Activated CD4-positive, CD25-positive, alpha-beta regulatory T cell treated with anti-CD3 and anti-CD28 coated beads, Interleukin-2, amount 50 U/mL, for 16 hours (primary cell): ENCODE measurements at regions not wholly inside any gene's neighbourhood (a gene's known extent, or its start where the extent isn't known, plus 50 kb on each side); places are given as distances from the start of the nearest gene placed in this dataset.
"Not testable (repeated sequence)": the region's sequence is repeated elsewhere in the genome, so short reads cannot be mapped to it uniquely, and the experiment has no call there.

Source experiments
- DNase-seq: peaks from one replicate; pipeline ENCODE4 v3.0.0-alpha.2; 2020; ENCODE audit warnings: low read depth, low spot score

DNA sequence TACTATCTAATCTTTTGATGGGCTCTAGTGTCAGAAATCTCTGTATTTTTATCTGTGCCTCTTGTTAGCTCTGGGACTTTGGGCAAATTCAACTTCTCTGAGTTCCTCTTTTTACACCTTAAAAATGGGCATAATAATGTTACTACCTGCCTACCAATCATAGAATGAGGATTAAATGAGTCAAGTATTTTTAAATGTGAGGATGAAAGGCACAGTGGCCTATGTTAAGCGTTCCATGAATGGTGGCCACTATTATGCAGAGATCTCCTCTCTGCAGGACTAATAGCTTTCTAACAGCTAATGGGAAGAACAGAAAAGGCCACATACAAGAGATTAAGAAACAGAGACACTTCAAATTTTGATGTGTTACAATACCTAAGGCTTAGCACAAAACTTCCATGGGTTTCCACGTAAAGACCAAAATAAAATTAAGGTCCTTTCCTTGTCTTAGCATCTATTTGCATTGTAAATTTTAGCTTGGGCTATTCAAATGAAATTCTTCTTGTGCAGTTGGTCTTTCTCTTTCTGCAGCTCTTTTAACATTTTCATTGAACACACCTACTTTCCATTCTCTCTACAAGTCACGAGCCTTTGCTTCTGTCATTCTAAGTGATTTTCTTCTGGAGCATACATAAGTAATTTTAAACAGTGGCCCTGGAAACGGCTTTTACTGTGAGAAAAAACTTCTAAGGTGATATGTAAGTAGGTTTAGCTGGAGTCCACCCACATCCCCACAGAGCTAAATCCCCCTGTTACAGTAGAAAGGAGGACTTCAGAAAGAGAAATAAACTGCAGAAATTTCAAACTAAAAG, 117.9 kb upstream of the MED14 start:
- no peak for DNase-seq

DNA sequence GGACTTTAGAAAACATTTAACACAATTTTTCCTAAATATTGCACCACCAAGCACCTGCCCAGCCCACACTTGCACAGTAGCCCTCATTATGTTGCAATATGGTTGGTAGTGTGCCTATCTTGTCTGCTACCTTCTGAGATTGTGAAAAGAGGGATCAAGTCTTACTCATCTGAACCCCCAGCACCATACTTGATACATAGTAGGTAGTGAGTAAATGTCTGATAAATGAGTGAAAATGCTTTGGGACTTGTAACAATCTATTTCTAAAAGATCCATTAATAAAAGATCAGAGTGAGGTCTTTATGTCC, 118.4 kb upstream of the MED14 start:
- no peak for DNase-seq

DNA sequence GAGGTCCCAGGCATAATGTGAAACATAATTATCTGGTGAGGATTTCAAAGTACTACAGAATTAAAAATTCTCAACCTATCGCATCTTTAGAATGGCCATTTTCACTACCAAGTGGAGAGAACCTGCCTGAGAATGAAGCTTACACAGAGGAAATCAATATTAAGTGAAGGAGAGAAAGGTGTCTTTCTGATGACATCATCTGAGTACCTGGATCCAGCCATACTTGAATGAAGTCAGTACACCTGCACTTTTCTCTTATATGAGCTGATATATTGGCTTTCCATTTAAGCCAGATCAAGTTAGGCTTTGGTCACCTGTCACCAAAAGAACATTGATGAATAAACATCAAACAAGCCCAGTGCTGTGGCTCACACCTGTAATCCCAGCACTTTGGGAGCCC, 118.9 kb upstream of the MED14 start:
- no peak for DNase-seq

DNA sequence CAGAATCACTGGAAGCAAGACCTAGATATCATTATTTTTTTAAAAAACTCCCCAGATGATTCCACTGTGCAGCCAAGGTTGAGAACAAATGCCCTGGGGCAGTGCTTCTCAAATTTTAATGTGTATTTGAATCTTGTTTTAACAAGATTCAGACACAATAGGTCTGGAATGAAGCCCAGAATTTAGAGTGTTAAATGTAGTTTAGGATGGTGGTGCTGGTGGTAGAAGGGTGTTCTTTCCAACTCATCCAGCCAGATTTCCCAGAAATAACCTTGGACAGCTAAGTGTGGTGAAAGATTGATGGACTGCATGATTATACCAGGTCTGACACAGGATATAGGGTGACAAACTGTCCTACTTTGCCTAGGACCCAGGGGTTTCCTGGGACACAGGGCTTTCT, 120.1 kb upstream of the MED14 start:
- DNase-seq: no peak

DNA sequence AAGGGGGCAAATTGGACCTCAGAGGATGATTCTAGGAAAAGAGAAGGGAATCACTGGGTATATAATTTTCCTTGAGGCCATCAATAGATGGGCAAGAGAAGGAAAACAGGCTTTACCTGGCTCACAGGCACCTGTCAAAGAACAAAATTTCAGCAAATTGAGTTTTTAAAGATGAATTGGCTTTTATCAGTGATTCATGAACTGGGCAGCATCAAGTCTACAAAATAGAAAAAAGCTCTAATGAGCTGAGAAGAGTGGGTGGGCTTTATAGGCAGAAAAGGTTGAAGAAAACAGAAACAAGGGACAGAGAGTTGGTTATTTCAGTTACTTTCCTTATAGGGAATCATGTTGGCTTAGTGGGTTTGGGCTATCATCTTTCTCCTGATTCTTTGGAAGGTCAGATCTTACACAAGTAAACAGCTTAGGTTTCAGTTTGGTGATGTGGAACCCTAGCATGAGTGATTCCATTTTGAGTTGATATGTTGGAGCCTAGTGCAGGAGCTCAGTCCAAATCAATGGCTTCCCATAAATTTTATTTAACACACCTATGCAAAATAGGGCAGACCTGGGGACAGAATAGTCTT, 120.7 kb upstream of the MED14 start:
- no peak for DNase-seq

DNA sequence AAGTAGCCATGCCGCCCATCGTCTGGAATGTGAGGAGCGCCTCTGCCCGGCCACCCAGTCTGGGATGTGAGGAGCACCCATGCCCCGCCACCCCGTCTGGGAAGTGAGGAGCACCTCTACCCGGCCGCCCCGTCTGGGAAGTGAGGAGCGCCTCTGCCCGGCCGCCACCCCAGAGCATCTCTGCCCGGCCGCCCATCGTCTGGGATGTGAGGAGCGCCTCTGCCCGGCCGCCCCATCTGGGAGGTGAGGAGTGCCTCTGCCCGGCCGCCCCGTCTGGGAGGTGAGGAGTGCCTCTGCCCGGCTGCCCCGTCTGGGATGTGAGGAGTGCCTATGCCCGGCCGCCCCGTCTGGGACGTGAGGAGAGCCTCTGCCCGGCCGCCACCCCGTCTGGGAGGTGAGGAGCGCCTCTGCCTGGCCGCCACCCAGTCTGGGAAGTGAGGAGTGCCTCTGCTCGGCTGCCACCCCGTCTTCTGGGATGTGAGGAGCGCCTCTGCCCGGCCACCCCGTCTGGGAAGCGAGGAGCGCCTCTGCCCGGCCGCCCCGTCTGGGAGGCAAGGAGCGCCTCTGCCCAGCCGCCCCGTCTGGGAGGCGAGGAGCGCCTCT, 126.7 kb upstream of the MED14 start:
- not testable (repeated sequence) for DNase-seq

DNA sequence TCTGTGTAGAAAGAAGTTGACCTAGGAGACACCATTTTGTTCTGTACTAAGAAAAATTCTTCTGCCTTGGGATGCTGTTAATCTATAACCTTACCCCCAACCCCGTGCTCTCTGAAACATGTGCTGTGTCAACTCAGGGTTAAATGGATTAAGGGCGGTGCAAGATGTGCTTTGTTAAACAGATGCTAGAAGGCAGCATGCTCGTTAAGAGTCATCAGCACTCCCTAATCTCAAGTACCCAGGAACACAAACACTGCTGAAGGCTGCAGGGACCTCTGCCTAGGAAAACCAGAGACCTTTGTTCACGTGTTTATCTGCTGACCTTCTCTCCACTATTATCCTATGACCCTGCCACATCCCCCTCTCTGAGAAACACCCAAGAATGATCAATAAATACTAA, 127.9 kb upstream of the MED14 start:
- DNase-seq: not testable (repeated sequence)

DNA sequence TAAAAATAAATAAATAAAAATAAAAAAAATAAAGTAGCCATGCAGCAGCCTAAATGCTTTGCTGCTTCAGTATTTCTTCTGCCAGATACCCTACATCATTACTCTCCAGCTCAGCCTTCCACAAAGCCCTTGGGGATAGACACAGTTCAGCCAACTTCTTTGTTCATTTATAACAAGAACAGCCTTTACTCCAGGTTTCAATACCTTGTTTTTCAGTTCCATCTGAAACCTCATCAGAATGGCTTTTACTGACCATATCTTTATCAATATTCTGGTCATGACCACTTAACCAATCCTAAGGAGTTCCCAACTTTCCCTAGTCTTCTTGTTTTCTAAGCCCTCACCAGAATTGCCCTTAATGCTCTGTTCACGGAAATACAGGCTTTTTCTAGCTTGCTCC, 128.3 kb upstream of the MED14 start:
- no peak for DNase-seq

DNA sequence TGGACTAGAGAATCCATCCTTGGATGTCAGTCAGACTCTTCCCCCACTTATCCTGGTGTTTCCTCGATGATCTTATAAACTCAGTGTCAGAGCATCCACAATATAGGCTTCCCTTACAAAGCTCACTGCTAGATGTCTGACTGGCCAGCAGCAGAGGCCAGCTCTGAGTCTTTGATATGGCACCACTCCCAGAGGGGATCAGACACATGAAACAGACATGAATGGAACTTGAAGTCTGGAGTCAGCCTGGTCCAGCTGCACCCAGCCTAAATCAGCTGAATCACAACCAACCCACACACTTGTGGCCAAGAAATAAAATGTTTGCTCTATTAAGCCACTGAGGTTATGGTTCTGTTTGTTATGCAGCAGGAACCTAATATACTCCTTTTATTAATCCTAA, 129.6 kb upstream of the MED14 start:
- no peak for DNase-seq

DNA sequence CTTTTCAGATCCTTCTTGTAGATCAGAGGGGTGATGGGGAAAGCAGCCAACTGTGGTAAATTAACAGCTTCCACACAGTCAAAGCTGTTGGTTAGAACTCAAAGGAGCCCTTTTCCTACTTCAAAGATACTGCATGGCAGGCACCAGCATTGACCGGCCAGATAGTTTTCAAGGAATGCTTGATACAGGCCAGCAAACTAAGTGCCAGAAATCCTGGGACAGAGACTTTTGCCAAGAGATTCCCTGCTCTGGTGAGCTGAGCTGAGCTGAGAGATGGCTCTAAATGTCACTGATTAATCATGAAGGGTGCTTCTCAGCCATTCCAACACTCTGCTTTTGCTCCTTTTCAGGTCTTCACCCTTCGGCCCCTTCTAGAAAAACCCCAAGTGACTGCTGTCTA, 131.6 kb upstream of the MED14 start:
- no peak for DNase-seq

DNA sequence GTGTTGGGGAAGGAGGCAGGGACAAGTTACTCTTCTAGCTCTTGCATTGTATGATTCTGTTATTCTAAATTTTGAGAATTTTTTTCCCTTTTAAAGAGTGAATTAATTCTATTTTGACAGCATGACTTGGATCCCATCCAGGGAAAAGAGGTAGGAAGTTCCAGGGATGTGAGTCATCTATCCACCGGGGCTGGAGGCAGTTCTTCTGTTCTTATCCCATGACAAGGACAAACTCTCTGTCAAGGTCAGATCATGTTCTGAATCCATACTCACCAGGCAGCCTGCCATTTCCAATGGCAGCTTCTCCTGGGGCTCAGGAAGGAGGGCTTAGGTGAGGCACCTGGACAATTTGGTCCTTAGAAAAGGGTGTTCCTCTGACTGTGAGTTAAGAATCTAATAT, 132.0 kb upstream of the MED14 start:
- no peak for DNase-seq

DNA sequence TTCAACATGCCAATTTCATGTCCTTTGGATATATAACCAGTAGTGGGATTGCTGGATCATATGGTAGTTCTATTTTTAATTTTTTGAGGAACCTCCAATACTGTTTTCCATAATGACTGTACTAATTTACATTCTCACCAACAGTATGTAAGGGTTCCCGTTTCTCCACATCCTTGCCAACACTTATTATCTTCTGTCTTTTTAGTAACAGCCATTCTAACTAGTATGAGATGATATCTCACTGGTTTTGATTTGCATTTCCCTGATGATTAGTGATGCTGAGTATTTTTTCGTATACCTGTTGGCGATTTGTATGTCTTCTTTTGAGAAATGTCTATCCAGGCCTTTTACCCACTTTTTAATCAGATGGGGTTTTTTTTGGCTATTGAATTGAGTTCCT, 133.5 kb upstream of the MED14 start:
- no peak for DNase-seq

DNA sequence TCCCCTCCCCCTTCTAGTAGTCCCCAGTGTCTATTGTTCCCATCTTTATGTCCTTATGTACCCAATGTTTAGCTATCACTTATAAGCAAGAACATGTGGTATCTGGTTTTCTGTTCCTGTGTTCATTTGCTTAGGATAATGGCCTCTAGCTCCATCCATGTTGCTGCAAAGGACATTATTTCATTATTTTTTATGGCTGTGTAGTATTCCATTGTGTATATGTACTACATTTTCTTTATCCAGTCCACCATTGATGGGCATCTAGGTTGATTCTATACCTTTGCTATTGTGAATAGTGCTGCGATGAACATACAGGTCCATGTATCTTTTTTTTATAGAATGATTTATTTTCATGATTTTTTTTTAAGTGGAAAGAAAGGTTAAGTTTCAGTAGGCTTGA, 135.6 kb upstream of the MED14 start:
- not testable (repeated sequence) for DNase-seq

DNA sequence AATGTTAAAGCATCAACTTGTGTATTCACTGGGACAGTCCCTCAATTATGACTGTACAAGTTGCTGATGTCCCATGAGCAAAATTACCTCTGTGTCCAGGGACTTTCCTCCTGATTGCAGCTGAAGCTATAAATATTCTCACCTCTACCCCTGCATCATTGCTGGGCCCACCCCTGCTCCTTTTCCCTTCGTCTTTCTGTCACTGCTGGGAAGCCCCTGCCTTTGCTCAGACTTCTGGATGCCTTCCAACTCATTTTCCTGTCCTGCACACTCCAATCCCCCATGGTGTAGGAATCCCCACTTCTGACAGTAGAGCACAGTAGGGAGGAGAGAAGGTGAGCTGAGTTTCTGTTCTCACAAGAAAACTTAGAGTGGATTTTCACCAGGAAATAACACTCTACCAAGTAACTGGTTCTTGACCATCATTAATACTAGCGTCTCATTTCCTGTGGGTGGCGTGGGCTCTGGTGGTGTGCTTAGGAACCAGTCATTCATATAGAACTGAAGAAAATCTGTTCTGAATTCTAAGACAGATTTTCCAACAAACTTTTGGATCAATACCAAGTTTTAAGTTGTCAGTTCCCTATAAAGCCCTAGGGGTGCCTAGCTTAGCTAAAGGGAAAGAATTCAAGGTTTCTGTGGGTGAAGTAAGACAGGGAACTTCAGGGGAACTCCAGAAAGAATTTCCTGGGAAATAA, 136.2 kb upstream of the MED14 start:
- no peak for DNase-seq

DNA sequence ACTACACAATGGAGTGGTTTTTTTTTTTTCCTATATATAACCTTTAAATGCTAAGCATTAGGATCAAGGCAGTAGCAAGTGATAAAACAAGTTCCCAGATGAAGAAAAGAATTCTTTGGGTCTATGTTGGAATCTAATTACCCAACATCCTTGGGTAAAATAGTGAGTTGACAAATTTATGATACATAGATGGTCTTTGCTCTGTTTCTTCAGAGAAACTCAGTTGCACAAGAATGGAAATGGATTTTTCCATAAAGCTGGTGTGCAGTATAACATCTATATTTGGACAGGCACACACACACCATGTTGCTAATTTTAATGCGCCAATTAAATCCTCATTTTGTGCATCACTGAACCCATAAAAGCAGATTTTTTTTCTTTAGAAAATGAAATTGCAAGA, 137.0 kb upstream of the MED14 start:
- no peak for DNase-seq

DNA sequence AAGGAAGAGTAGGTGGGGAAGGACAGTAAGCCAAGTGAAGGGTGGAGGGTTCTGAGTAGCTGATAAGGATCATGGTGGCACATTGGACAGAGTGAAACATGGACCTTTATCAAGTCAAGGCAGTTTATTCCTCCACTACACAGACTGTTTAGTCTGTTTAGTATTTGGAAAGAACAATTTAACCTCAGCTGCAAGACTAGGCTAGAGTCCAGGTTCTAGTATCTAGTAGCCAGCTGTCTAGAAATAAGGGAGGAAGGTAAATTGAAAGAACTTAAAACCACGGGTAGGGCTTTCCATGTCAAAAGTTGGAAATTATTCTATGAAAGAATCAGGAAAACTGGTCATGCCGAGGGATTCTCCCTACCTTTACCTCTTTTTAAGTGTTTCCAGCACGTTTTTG, 140.1 kb upstream of the MED14 start:
- DNase-seq: no peak

DNA sequence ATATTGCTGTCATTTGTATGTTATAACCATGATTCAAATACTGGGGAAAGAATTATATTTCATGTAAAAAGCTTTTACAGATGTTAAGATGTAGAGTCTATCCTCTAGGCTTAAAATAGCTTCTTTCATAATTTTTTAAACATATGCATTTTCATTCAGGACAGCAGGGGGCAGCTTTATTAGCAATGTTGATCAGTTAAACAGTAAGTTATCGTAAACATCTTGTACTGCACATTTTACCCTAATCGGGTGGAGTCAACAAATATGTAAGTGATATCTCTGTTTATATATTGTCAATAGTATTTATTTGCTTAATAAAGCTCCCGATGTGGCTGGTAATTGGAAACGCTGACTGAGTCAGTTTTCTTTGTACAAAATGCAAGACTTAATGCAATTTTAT, 142.5 kb upstream of the MED14 start:
- DNase-seq: peak; percentile 1

DNA sequence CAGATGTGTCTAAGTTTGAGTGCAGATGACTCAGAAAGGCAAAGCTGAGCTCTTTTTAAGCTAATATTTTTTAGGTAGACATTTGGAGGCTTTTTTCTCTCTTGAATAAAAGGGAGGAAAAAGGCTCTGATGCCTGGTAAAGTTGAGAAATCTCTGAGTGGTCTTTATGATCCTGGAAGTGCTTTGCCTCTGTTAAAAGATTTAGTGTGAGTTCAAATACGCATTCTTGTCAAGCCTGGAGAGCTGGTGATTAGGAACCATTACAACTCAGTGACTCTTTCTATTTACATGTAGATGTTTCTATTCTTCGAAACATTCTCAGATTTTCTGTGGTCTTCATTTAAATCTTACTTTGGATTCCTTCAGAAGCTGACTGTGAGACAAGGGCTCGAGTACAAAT, 143.4 kb upstream of the MED14 start:
- DNase-seq: no peak

DNA sequence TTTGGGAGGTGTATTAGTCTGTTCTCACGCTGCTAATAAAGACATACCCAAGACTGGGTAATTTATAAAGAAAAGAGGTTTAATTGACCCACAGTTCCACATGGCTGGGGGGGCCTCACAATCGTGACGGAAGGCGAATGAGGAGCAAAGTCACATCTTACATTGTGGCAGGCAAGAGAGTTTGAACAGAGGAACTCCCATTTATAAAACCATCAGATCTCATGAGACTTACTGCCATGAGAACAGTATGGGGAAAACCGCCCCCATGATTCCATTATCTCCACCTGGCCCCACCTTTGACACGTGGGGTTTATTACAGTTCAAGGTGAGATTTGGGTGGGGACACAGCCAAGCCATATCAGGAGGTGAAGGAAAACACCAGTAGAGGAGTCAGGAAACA, 143.8 kb upstream of the MED14 start:
- DNase-seq: not testable (repeated sequence)

DNA sequence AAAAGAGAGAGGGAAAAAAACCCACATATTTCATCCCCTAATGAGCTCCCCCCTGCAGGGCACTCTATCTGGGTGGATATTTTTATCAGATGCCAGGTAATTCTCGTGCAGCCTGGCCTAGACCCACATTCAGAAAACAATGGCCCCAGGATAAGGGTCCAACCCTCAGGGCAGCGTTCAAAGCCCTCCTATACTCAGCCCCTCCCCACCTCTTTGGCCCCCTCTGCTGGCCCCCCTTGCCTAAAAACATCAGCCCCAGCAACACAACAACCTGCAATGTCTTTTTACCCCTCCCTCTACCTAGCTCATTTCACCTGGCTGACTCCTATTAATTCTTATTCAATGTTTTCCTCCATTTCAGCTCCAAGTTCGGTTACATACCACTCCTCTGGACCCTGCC, 145.4 kb upstream of the MED14 start:
- DNase-seq: no peak

DNA sequence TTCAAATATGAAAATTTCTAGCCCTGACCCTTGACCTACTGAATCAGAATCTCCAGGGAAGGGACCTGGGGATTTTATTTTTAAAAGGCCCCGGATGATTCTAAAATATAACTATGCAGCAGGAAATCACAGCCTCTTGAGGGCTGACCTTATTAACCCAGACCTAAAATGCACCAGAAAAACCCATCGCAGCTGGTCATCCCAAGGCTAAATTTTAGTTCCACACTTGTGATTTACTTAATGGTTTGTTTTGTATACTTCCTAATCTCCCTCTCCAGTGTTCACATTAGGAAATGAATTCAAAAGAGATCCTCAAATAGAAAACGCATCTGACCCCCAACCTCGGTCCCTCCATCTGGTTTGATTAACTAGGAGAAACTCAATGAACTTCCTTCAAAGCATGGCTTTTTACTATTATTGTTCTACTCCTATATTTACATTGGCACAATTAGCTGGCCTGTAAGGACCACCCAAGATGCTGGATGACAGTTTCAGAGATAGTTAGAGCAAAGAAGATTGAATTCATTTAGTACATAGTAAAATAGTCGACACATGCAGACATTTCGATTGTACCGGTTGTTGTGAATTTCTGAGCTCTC, 147.8 kb upstream of the MED14 start:
- DNase-seq: no peak

DNA sequence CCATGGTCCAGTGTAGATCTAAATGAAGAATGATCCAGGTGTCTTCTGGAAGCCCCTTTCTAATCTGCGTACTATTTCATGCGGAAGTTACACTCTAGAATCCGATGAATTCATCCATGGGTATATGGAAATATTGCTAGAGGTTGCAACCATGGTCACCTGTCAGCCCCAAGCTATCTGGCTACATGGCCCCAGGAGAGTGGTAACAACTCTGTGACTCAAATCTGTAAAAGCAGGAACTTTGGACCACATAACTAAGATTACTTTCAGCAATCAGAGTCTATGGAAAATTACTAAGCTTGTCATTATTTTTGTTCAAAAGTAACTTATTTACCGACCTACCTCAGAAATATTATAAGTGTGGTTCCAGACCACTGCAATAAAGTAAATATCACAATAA, 150.6 kb upstream of the MED14 start:
- no peak for DNase-seq
